GM19099 (cell line): ENCODE measurements at regions not wholly inside any gene's neighbourhood (a gene's known extent, or its start where the extent isn't known, plus 50 kb on each side); places are given as distances from the start of the nearest gene placed in this dataset.

Experiments used
- POLR2A ChIP-seq: IDR thresholded peaks from 3 replicates; pipeline ENCODE4 v1.6.1; 2011; ENCODE audit warnings: low read depth; ENCODE audit not compliant: insufficient read length; ENCODE audit errors: extremely low read depth

DNA sequence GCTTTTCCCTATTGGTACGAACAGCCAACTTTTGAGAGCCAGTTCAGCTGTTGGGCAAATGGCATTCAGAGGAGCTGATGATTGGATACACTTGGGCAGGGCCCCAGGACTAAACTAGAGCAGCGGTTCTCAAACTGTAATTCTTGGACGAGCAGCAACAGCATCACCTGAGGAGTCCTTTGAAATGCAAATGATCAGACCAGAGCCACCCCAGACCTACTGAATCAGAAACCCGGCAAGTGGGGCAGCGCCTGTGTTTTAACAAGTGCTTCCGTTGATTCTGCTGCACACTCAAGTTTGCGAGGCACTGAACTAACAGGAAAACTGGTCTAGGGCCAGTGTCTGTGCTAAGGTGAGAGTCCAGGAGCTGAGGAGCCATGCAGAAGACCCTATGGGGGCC, 239.7 kb downstream of the UACA start:
- no peak for TF ChIP-seq POLR2A

DNA sequence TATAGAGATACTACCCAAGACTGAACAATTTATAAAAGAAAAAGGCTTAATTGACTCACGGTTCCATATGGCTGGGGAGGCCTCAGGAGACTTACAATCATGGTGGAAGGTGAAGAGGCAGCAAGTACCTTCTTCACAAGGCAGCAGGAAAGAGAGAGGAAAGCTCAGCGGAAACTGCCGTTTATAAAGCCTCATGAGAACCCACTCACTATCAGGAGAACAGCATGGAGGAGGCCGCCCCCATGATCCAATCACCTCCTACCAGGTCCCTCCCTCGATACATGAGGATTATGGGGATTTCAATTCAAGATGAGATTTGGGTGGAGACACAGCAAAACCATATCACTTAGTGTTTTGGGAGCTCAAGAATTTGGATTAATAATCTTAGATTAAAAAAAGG, 240.2 kb downstream of the UACA start:
- no peak for TF ChIP-seq POLR2A

GRCh38 chr15:70522323-70522966, 240.9 kb downstream of the UACA start:
- TF ChIP-seq POLR2A: no peak

GRCh38 chr15:70521576-70522322, 241.6 kb downstream of the UACA start:
- TF ChIP-seq POLR2A: no peak

DNA sequence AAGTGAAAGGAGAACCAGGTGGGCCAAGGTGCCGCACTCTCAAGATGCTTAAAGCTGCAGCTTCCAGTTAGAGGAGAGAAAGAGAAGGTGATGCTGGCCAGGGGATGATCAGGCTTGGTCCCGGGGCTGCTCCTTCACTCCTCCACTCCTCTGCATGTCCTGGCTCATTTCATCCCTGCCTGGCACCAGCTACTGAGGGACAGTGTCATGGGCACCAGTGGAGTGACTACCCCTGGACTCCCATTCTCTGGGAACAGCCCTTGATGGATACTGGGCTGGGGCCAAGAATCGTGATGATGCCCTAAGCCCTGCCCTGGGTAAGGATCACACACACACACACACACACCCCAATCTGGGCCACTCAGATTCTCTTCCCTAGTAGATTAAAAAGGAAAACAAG, 243.7 kb downstream of the UACA start:
- no peak for TF ChIP-seq POLR2A

- TF ChIP-seq POLR2A: no peak
Observed at GRCh38 chr15:70519004-70519365, 244.4 kb downstream of the UACA start.

DNA sequence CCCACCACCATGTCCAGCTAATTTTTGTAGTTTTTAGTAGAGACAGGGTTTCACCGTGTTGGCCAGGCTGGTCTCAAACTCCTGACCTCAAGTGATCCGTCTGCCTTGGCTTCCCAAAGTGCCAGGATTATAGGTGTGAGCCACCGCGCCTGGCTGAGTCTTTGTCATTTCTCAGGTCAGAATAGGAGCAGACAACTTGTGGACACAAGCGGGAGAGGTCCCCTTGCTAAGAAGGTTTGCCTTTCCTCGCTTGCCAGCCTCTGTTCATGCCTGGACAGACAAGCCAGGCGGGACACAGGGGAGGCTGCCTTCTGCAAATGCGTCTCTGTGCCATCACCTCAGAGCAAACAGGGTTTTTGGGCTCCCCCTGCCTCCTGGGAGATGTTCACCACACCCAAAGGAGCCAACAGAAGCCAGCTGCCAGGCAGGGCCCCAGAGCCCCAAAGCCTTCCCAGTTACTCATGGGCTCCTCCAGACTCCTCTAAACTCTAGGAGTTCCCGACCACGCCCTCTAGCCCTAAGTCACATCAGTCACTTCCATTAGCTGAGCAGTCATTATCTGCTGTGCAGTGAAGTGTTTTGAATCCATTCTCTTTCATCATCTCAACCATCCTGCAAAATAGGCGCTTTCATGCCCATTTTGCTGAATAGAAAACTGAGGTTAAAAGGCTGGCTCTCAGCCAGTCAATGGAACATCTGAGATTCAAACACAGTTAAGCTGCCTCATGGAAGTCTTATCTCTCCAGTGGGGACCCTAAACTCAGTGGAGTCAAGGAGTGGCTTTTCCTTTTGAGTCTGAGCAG, 245.0 kb downstream of the UACA start:
- no peak for TF ChIP-seq POLR2A

GRCh38 chr15:70517194-70517590, 246.2 kb downstream of the UACA start:
- no peak for TF ChIP-seq POLR2A

DNA sequence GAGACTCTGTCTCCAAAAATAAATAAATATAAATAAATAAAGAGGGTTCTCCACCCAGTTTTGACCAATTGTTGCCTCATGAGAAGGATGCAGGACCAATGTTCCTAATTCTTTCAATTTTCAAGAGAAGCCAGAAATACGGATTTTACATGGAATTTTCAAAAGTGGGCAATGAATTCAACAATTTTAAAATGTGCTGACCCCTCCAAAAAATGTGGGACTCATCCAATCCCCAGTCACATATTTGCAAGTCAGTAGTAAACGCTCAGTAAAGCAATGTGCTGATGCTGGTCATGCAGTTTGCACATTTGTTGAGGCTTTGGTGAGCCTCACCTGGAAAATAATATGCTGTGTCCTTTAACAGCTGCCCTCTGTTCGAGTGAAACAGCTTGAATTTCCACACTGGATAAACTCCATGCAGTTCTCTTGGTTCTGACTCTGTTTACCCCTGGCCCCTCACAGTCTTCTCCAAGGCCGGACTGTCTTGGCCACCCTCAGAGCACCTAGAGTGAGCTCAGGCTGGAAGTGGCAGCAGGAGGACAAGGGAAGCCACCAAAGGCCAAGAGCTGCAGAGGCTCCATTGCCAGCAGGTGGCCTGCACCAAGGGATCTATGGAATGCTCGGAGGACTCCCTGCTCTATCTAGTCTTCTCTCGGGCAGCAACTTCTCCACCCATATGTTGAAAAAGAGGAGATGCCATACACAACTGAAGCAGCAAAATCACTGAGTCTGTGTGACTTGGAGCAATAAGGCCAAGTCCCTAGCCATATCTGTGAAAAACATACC, 246.8 kb downstream of the UACA start:
- no peak for TF ChIP-seq POLR2A

DNA sequence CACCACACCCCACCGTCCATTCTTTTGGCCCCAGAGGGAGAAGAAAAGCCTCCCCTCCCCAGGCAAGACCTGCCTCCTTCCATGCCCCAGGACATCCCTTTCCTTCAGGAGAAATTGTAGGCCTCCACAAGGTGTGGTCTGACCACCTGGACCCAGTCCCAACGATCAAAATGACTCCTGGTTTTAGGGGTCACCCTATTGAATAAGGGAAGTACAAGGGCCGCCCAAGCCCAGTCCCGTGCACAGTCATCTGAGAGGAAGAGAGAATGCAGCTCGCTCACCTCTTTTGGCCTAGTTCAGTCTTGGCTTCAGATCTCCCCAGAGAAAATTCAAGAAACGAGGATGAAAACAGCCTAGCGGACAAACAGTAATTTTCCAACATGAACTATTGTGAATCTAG, 249.1 kb downstream of the UACA start:
- TF ChIP-seq POLR2A: no peak

DNA sequence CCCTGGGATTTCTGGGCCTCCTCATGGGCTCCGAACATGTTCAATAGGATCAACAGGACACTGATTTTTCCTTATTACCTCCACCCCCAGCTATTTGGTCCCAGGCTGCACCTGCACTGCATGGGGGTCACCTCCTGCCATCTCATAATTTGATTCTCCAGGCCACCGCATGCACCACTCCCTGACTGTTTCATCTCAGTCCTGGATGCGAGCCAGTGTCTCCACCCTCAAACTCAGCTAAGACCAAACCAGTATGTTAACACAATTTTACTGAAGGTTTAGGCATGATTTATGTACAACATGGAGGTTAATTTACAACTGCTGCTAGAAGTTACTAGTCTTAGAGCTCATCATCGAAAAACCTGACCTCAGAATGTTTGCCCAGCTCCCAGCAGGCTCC, 249.5 kb downstream of the UACA start:
- TF ChIP-seq POLR2A: no peak

DNA sequence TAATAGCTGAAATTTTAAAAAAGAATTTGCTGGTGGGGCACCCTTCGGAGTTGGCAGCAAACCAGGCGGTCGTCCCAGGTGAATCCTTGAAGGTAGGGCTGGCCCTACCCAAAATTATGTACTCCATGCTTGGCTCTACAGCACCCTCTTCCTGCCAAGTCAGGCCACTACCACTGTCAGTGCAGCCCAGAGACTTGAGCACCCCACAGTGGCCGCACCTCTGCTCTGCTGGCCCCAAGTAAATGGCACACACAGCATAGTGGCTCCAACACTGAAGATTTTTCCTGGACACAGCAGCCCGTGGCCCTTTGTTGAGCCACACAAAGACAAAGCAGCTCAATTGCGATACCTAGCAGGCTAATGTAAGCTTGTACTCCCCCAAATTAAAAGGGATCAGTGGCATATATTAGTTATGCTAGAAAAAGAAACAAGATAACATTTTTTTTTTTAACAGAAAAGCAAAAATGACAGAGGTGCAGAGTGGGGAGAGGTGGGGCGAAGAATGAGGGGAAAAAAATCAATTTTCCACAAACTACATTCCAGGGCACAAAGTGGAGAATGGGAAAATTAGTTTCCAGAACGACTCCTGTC, 250.5 kb downstream of the UACA start:
- no peak for TF ChIP-seq POLR2A

DNA sequence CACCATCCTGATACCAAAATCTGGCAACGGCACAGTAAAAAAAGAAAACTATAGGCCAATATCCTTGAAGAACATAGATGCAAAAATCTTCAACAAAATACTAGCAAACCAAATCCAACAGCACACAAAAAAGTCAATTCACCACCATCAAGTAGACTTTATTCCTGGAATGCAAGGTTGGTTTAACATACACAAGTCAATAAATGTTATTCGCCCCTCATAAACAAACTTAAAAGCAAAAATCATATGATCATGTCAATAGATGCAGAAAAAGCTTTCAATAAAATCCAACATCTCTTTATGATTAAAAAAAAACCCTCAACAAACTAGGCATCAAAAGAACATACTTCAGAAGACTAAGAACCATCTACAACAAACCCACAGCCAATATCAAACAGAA, 252.9 kb downstream of the UACA start:
- TF ChIP-seq POLR2A: no peak

- TF ChIP-seq POLR2A: no peak
Observed at GRCh38 chr15:70509731-70510143, 253.6 kb downstream of the UACA start.

- no peak for TF ChIP-seq POLR2A
Observed at GRCh38 chr15:70509282-70509662, 254.1 kb downstream of the UACA start.
